ENCODE measurements at regions not wholly inside any gene's neighbourhood (a gene's known extent, or its start where the extent isn't known, plus 50 kb on each side); places are given as distances from the start of the nearest gene placed in this dataset.
A peak's percentile ranks its signal among the peaks of the same experiment; 100 is the strongest.

DNA sequence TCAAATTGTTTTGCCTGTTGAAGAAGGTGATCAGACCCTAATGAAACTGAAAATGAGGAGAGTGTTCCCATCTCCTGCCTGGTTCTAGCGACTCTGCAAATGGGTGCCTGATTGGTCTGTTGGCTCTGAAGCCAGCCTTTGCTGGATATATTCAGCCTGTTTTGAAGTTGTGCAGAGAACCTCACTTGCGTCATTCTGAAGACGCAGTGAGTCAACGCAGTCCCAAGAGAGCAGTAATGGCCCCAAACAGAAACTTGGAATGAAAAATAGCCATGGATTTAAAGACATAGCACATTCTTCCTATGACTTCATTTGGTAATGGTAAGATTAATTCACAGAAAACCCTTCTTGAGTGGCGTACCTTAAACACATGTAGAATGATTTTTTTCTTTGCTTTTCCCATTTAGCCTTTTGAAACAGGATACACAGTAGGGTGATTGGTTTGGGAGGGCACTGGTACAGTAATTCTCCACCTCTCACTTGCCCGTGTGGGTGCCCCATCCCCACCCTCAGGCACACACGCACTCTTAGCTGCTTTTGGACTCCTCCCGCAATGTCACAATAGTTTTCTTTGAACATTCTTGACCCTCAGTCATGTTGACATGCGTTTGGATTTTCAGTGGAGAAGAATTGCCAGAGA lies 54.1 kb upstream of the ABL1 start:
- Histone ChIP-seq H3K4me3 (ENCODE audit: low read depth in 2 of 2, low read length in 1 of 2) (peak overlapping the region in 1 of 2 experiments; percentile 10; a peak in 2 of 4 replicates), H3K9me3 (no peaks in the 10 kb centered on the region), H3K27me3 (ENCODE audit: insufficient read depth) (no peaks in the 10 kb centered on the region), H3K79me2 (ENCODE audit: insufficient read depth) (peaks cover 45% of the 10 kb centered on the region; the same call in 1 of the 2 replicates), H3F3A (replicated peaks; ENCODE audit: insufficient read depth) (peaks cover 2% of the 10 kb centered on the region), H3K9me2 (no peaks in the 10 kb centered on the region), H3K4me1 (ENCODE audit: control insufficient read depth in 1 of 2, insufficient read depth in 2 of 2, low read depth in 1 of 2, low read length in 1 of 2) (peaks cover 11 to 22% of the 10 kb centered on the region in 2 experiments; a peak in 3 of 4 replicates), H3K9ac (peak overlapping the region; percentile 61; the same call in 1 of the 2 replicates), H4K20me1 (ENCODE audit: insufficient read depth) (no peaks in the 10 kb centered on the region), H2AFZ (ENCODE audit: low read depth) (0 out of 2 replicates have a peak overlapping the region, but pooled peaks have one; percentile 15), H3K27ac (ENCODE audit: low read depth in 2 of 2, low read length in 1 of 2) (peak overlapping the region; percentile 56 to 89; a peak in 3 of 4 replicates), H3K36me3 (replicated peaks in 1 of 2; ENCODE audit: control insufficient read depth in 1 of 2, insufficient read depth in 2 of 2, low read length in 1 of 2) (no peaks in the 10 kb centered on the region), H3K4me2 (peak overlapping the region; percentile 64)
- POLR2A ChIA-PET = no interaction called here
- TF ChIP-seq, protein P1, sequence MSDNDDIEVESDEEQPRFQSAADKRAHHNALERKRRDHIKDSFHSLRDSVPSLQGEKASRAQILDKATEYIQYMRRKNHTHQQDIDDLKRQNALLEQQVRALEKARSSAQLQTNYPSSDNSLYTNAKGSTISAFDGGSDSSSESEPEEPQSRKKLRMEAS (IDR thresholded peaks at IDR 0.05; ENCODE audit: low read depth) = 0 out of 2 replicates have a peak, but pooled peaks have one; percentile 52
- TF ChIP-seq TCF12 (IDR thresholded peaks at IDR 0.05) (peak; percentile 69; the same call in 1 of the 2 replicates), RFX5 (IDR thresholded peaks at IDR 0.05; ENCODE audit: low read length) (no peak), CTCF (IDR thresholded peaks at IDR 0.05) (no peak), EP300 (IDR thresholded peaks at IDR 0.05; ENCODE audit: borderline replicate concordance in 1 of 2, low read depth in 1 of 2, low read length in 1 of 2) (peak in 1 of 2 experiments; percentile 38; a peak in 1 of 4 replicates), GATA2 (CRISPR knock-in tag; IDR thresholded peaks at IDR 0.05) (no peak), JUND (IDR thresholded peaks at IDR 0.05) (peak; percentile 51; the same call in 1 of the 2 replicates), TAF1 (IDR thresholded peaks at IDR 0.05; ENCODE audit: borderline replicate concordance, low read depth, low read length) (no peak), MXI1 (IDR thresholded peaks at IDR 0.05; ENCODE audit: low read depth, low read length) (no peak), NFIC (IDR thresholded peaks at IDR 0.05; ENCODE audit: borderline replicate concordance) (no peak), POLR2AphosphoS5 (IDR thresholded peaks at IDR 0.05; ENCODE audit: low read depth, low read length) (peak; percentile 33; the same call in 1 of the 2 replicates), SIN3A (IDR thresholded peaks at IDR 0.05; ENCODE audit: borderline replicate concordance, low read depth, low read length) (no peak), FOSL2 (IDR thresholded peaks at IDR 0.05; ENCODE audit: borderline replicate concordance, low read depth) (peak; percentile 77; the same call in 1 of the 2 replicates), RXRA (IDR thresholded peaks at IDR 0.05; ENCODE audit: borderline replicate concordance, low read depth) (no peak)
- TF ChIP-seq, protein P2, sequence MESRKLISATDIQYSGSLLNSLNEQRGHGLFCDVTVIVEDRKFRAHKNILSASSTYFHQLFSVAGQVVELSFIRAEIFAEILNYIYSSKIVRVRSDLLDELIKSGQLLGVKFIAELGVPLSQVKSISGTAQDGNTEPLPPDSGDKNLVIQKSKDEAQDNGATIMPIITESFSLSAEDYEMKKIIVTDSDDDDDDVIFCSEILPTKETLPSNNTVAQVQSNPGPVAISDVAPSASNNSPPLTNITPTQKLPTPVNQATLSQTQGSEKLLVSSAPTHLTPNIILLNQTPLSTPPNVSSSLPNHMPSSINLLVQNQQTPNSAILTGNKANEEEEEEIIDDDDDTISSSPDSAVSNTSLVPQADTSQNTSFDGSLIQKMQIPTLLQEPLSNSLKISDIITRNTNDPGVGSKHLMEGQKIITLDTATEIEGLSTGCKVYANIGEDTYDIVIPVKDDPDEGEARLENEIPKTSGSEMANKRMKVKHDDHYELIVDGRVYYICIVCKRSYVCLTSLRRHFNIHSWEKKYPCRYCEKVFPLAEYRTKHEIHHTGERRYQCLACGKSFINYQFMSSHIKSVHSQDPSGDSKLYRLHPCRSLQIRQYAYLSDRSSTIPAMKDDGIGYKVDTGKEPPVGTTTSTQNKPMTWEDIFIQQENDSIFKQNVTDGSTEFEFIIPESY (IDR thresholded peaks at IDR 0.05; ENCODE audit: borderline replicate concordance, low read depth) = no peak
- TF ChIP-seq, protein P3, sequence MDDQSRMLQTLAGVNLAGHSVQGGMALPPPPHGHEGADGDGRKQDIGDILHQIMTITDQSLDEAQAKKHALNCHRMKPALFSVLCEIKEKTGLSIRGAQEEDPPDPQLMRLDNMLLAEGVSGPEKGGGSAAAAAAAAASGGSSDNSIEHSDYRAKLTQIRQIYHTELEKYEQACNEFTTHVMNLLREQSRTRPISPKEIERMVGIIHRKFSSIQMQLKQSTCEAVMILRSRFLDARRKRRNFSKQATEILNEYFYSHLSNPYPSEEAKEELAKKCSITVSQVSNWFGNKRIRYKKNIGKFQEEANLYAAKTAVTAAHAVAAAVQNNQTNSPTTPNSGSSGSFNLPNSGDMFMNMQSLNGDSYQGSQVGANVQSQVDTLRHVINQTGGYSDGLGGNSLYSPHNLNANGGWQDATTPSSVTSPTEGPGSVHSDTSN (IDR thresholded peaks at IDR 0.05) = peak; percentile 69
- CTCF ChIA-PET = interaction anchor here (1.0 to 1.6 kb wide), 4 partner anchors 10 to 85 kb away, joined by 3 to 5 read pairs (median 4); no protein-coding TSS in a partner anchor
- 50% methylated on average over 9 of the region's 9 CpGs for WGBS (ENCODE audit: low lambda C conversion rate)
- DNase-seq = no peak

Data from SK-N-SH (cell line).